MM.1S (cell line): ENCODE measurements at regions not wholly inside any gene's neighbourhood (a gene's known extent, or its start where the extent isn't known, plus 50 kb on each side); places are given as distances from the start of the nearest gene placed in this dataset.

Experiments used
- CTCF ChIP-seq: fragments of 300-600 bp; sonication (generic); IDR thresholded peaks from 2 replicates; pipeline ENCODE4 v1.5.1; 2016; ENCODE audit warnings: antibody characterized with exemption, low read length, mixed read lengths
- EZH2 ChIP-seq: fragments of 300-600 bp; sonication (generic); optimal IDR thresholded peaks from 2 replicates; pipeline ENCODE3; 2017; ENCODE audit warnings: low read depth, mild to moderate bottlenecking, antibody characterized with exemption, low read length, mixed read lengths

DNA sequence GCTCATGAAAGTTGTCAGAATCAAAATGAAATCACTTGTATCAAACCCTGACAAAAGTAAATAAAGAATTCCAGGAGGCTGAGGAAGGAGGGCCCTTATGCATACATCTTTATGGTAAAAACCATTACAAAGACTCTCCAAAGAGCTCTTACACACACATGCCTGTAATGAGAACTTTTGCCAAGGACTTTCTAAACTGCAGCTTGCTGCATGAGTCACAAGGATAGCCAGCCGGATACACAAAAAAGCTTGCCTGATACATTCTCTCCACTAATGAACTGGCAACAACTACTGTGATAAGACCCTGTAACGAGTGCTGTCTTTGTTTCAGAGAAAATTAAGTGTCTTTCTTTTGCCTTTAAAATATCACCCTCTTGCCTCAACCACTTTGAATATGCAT, 618.1 kb downstream of the PPP4R3C start:
- no peak for TF ChIP-seq CTCF
- no peak for TF ChIP-seq EZH2
